Chondrocyte (in vitro differentiated cells): ENCODE measurements at regions not wholly inside any gene's neighbourhood (a gene's known extent, or its start where the extent isn't known, plus 50 kb on each side); places are given as distances from the start of the nearest gene placed in this dataset.

Source experiments
- DNase-seq: peaks from one replicate; pipeline ENCODE4 v3.0.0; 2021; ENCODE audit warnings: mixed read lengths, low spot score
- H3K27ac Mint-ChIP-seq: one replicate; pipeline ENCODE4 v1.8.0; 2021; ENCODE audit warnings: mild to moderate bottlenecking, moderate library complexity, mixed read lengths; ENCODE audit not compliant: unreplicated experiment
- H3K27me3 Mint-ChIP-seq: 2 replicates; pipeline ENCODE4 v1.8.0; 2021; ENCODE audit warnings: low read depth, mixed read lengths
- H3K36me3 Mint-ChIP-seq: 2 replicates; pipeline ENCODE4 v1.8.0; 2021; ENCODE audit warnings: low read depth, mixed read lengths
- H3K4me1 Mint-ChIP-seq: 2 replicates; pipeline ENCODE4 v1.8.0; 2021; ENCODE audit warnings: low read depth, mild to moderate bottlenecking, mixed read lengths
- H3K4me3 Mint-ChIP-seq: one replicate; pipeline ENCODE4 v1.8.0; 2021; ENCODE audit warnings: mild to moderate bottlenecking, moderate library complexity, mixed read lengths; ENCODE audit not compliant: unreplicated experiment
- H3K9me3 Mint-ChIP-seq: 2 replicates; pipeline ENCODE4 v1.8.0; 2021; ENCODE audit warnings: low read depth, mixed read lengths
- TF ChIP-seq, protein P1 (sequence below): fragments of 200-600 bp; sonication (generic); IDR thresholded peaks from 2 replicates; pipeline ENCODE4 v1.5.0; 2021; ENCODE audit warnings: antibody characterized with exemption, mild to moderate bottlenecking, moderate library complexity

DNA sequence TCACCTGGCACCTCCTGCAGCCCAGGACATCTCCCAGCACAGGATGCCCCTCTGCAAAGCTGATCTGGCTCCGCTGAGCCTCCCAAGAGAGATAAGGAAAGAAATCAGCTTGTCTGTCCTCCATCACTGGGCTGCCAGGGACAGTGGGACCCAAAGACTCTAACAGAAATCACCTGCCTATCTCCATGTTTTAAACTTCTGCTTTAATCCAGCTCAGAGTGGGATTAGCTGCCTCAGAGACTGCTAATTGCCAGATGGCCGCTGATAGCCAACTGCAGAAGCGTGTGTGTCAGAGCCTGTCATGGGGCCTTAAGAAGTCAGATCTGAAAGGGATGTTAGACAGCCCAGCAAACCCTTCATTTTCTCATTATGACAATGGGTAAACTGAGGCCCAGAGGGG is 389.4 kb upstream of the KLHL29 start:
- no peak overlapping the region for H3K4me3 Mint-ChIP-seq
- H3K4me1 Mint-ChIP-seq, result no peaks in the 10 kb centered on the region
- H3K9me3 Mint-ChIP-seq, result no peaks in the 10 kb centered on the region
- TF ChIP-seq, protein P1, sequence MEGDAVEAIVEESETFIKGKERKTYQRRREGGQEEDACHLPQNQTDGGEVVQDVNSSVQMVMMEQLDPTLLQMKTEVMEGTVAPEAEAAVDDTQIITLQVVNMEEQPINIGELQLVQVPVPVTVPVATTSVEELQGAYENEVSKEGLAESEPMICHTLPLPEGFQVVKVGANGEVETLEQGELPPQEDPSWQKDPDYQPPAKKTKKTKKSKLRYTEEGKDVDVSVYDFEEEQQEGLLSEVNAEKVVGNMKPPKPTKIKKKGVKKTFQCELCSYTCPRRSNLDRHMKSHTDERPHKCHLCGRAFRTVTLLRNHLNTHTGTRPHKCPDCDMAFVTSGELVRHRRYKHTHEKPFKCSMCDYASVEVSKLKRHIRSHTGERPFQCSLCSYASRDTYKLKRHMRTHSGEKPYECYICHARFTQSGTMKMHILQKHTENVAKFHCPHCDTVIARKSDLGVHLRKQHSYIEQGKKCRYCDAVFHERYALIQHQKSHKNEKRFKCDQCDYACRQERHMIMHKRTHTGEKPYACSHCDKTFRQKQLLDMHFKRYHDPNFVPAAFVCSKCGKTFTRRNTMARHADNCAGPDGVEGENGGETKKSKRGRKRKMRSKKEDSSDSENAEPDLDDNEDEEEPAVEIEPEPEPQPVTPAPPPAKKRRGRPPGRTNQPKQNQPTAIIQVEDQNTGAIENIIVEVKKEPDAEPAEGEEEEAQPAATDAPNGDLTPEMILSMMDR, result no peak
- no peaks in the 10 kb centered on the region for H3K36me3 Mint-ChIP-seq
- no peak for DNase-seq
- H3K27me3 Mint-ChIP-seq, result peaks cover 2% of the 10 kb centered on the region
- no peak overlapping the region for H3K27ac Mint-ChIP-seq

DNA sequence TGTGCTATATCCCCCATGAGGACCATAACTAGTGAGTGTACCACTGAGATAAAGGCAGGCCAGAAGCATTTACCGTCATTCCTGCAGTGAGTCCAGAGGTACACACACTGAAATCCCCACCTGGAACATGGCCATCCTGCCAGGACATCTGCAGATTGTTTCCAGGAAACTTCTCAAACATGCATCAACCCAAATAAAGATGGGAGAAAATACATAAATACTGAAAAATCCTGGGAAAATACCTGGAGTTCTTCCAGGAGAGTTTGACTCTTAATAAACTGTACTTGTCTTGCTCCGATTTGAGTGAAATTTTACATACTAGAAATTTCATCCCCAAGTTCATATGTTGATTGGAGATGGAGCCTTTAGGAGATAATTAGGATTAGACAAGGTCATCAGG is 388.1 kb upstream of the KLHL29 start:
- Mint-ChIP-seq H3K4me1 (no peaks in the 10 kb centered on the region), H3K27me3 (peaks cover 2% of the 10 kb centered on the region), H3K9me3 (no peaks in the 10 kb centered on the region), H3K4me3 (no peak overlapping the region), H3K27ac (no peak overlapping the region), H3K36me3 (no peaks in the 10 kb centered on the region)
- DNase-seq, result no peak
- TF ChIP-seq, protein P1, result no peak

DNA sequence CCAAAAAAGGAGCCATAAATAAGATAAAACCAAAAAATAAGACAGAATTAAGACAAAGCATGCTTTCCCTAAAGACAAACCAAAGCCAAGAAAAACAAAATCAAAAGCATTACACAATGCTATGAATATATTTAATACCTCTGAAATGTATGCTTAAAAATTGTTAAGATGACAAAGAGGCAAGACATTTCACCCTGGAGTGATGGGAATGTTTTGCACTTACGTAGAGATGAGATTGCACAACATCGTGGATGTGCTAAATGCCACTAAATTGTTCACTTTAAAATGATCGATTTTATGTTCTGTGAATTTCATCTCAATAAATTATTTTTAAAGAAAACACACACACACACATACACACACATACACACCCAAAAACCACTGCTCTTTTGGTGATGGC is 386.6 kb upstream of the KLHL29 start:
- H3K4me3 Mint-ChIP-seq, result no peak overlapping the region
- DNase-seq, result no peak
- H3K36me3 Mint-ChIP-seq, result no peaks in the 10 kb centered on the region
- no peak overlapping the region for H3K27ac Mint-ChIP-seq
- TF ChIP-seq, protein P1, result no peak
- no peaks in the 10 kb centered on the region for H3K9me3 Mint-ChIP-seq
- no peaks in the 10 kb centered on the region for H3K4me1 Mint-ChIP-seq
- peaks cover 2% of the 10 kb centered on the region for H3K27me3 Mint-ChIP-seq

DNA sequence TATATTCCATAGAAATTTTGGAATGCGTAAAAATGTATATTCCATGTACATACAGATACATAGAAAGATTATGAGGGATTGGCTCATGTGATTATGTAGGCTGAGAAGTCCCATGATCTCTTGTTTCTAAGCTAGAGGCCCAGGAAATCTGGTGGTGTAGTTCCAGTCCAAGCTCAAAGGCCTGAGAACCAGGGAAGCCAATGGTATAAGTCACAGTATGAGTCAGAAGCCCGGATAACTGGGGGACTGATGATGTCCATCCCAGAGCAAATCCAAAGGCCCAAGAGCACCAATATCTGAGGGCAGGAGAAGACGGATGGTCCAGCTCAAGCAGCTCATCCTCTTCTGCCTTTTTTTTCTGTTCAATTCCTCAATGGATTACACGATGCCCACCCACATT is 385.0 kb upstream of the KLHL29 start:
- TF ChIP-seq, protein P1, result no peak
- Mint-ChIP-seq H3K4me3 (no peak overlapping the region), H3K27ac (no peak overlapping the region), H3K9me3 (no peaks in the 10 kb centered on the region), H3K4me1 (no peaks in the 10 kb centered on the region), H3K36me3 (no peaks in the 10 kb centered on the region), H3K27me3 (peaks cover 2% of the 10 kb centered on the region)
- no peak for DNase-seq

DNA sequence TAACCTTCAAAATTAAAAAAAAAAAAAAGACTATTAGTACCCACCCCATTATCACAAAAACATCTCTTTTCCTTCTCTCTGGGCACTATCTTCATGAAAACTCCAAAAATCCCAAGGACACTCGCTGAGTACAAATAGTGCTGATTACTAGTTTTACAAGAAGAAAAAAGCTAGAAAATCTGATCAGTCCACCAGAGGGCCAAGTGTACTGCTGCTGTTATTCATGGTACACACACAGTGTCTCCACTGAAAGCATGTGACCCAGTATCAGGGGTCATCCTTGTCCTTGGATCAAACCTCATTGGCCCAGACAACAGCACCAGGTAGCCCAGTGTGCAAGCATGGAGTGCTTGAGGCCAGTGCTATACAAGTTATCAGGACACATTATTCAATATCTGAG is 382.7 kb upstream of the KLHL29 start:
- TF ChIP-seq, protein P1, result peak; percentile 45
- Mint-ChIP-seq H3K27me3 (peaks cover 2% of the 10 kb centered on the region), H3K27ac (no peak overlapping the region), H3K9me3 (no peaks in the 10 kb centered on the region), H3K36me3 (no peaks in the 10 kb centered on the region), H3K4me3 (no peak overlapping the region), H3K4me1 (no peaks in the 10 kb centered on the region)
- DNase-seq, result no peak
